Cardiac muscle cell (in vitro differentiated cells and primary cell): ENCODE measurements at regions not wholly inside any gene's neighbourhood (a gene's known extent, or its start where the extent isn't known, plus 50 kb on each side); places are given as distances from the start of the nearest gene placed in this dataset.

Source experiments
- DNase-seq, 2 donors: peaks; one replicate each; pipeline versions ENCODE4 v3.0.0 to v3.0.0-alpha.2; 2010 to 2017; ENCODE audit warnings: low read depth in 1 of 2, low spot score in 1 of 2
- H3K27ac ChIP-seq: fragments of 200-600 bp; sonication (generic); 2 replicates; pipeline ENCODE4 v1.5.1; 2016
- H3K27me3 ChIP-seq: fragments of 200-600 bp; sonication (generic); 2 replicates; pipeline ENCODE4 v1.6.0; 2016; ENCODE audit warnings: control low read depth
- H3K36me3 ChIP-seq: fragments of 200-600 bp; sonication (generic); 2 replicates; pipeline ENCODE4 v1.5.1; 2016; ENCODE audit warnings: control low read depth
- H3K4me1 ChIP-seq: fragments of 200-600 bp; sonication (generic); 2 replicates; pipeline ENCODE4 v1.8.1; 2017; ENCODE audit warnings: low read depth, mild to moderate bottlenecking, mixed run types
- H3K4me3 ChIP-seq: fragments of 200-600 bp; sonication (generic); 2 replicates; pipeline ENCODE4 v1.5.1; 2016; ENCODE audit warnings: mild to moderate bottlenecking
- H3K9me3 ChIP-seq: fragments of 200-600 bp; sonication (generic); 2 replicates; pipeline ENCODE4 v1.5.1; 2017; ENCODE audit warnings: low read depth, mild to moderate bottlenecking, control low read depth
- TF ChIP-seq, protein P1 (sequence below): IDR thresholded peaks from 2 replicates; pipeline ENCODE4 v1.5.1; 2012; ENCODE audit warnings: low read depth, mild to moderate bottlenecking, low read length

DNA sequence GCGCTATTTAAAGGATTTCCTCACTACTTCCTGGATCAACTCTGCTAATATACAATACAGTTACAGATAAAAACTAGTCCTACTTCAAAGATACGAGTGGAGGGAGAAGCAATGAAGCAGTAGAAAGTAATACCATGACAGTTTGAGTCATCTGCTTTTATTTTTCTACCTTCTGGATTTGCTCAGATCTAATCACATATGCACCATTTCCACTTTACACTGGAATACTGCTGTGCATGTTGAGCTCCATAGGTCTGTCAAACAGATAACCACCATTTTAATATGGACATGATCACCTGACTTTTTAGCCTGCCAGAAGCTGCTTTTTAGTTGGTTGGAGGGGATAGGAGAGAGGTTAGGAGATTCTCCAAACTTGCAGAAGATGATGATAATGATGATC lies 92.5 kb downstream of the MMUT start:
- no peak for DNase-seq
- H3K27me3 ChIP-seq = no peaks in the 10 kb centered on the region
- H3K9me3 ChIP-seq = no peaks in the 10 kb centered on the region
- H3K4me3 ChIP-seq = no peak overlapping the region
- H3K4me1 ChIP-seq = no peaks in the 10 kb centered on the region
- TF ChIP-seq, protein P1, sequence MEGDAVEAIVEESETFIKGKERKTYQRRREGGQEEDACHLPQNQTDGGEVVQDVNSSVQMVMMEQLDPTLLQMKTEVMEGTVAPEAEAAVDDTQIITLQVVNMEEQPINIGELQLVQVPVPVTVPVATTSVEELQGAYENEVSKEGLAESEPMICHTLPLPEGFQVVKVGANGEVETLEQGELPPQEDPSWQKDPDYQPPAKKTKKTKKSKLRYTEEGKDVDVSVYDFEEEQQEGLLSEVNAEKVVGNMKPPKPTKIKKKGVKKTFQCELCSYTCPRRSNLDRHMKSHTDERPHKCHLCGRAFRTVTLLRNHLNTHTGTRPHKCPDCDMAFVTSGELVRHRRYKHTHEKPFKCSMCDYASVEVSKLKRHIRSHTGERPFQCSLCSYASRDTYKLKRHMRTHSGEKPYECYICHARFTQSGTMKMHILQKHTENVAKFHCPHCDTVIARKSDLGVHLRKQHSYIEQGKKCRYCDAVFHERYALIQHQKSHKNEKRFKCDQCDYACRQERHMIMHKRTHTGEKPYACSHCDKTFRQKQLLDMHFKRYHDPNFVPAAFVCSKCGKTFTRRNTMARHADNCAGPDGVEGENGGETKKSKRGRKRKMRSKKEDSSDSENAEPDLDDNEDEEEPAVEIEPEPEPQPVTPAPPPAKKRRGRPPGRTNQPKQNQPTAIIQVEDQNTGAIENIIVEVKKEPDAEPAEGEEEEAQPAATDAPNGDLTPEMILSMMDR = no peak
- H3K36me3 ChIP-seq = no peaks in the 10 kb centered on the region
- H3K27ac ChIP-seq = no peak overlapping the region

GRCh38 chr6:49366539-49366938 lies 96.5 kb downstream of the MMUT start:
- H3K4me1 ChIP-seq = no peaks in the 10 kb centered on the region
- H3K9me3 ChIP-seq = no peaks in the 10 kb centered on the region
- TF ChIP-seq, protein P1 = no peak
- H3K27me3 ChIP-seq = no peaks in the 10 kb centered on the region
- no peak overlapping the region for H3K27ac ChIP-seq
- no peak for DNase-seq
- no peak overlapping the region for H3K4me3 ChIP-seq
- H3K36me3 ChIP-seq = no peaks in the 10 kb centered on the region

- Histone ChIP-seq H3K27me3 (no peaks in the 10 kb centered on the region), H3K36me3 (no peaks in the 10 kb centered on the region), H3K4me3 (no peak overlapping the region), H3K27ac (no peak overlapping the region), H3K4me1 (no peaks in the 10 kb centered on the region), H3K9me3 (no peaks in the 10 kb centered on the region)
- DNase-seq = no peak
- TF ChIP-seq, protein P1 = no peak
These were observed 114.5 kb downstream of the MMUT start for GRCh38 chr6:49348561-49348960.

DNA sequence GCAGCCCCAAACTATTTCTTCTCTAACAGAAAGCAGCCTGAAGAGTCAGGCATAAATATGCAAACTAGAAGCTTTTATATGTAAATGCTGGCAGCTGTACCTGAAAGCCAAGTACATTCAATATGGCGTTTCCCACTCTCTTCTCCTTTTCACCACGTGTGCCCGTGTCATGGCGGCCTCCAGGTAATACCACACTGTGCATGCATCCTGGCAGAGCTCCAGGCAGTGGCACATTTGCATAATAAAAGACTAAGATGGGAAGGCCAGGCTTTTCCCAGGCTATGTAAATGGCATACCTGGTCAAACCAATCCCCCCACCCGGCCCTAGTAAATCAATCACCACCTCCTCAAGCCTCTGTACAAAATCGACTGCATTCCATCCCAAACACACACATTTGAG lies 120.6 kb downstream of the MMUT start:
- no peaks in the 10 kb centered on the region for H3K36me3 ChIP-seq
- no peaks in the 10 kb centered on the region for H3K27me3 ChIP-seq
- DNase-seq = no peak
- no peak overlapping the region for H3K27ac ChIP-seq
- no peaks in the 10 kb centered on the region for H3K9me3 ChIP-seq
- no peak overlapping the region for H3K4me3 ChIP-seq
- H3K4me1 ChIP-seq = no peaks in the 10 kb centered on the region
- TF ChIP-seq, protein P1 = no peak

DNA sequence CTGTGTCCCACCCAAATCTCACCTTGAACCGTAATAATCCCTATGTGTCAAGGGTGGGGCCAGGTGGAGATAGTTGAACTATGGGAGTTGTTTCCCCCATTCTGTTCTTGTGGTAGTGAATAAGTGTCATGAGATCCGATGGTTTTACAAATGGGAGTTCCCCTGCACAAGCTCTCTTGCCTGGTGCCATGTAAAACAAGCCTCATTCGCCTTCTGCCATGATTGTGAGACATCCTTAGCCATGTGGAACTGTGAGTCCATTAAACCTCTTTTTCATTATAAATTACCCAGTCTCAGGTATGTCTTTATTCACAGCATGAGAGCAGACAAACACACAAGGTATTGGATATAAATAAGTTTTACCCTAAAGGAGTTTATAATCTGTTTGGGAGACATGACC lies 121.2 kb downstream of the MMUT start:
- Histone ChIP-seq H3K4me3 (no peak overlapping the region), H3K36me3 (no peaks in the 10 kb centered on the region), H3K9me3 (no peaks in the 10 kb centered on the region), H3K27ac (no peak overlapping the region), H3K27me3 (no peaks in the 10 kb centered on the region), H3K4me1 (no peaks in the 10 kb centered on the region)
- TF ChIP-seq, protein P1 = no peak
- DNase-seq = no peak

DNA sequence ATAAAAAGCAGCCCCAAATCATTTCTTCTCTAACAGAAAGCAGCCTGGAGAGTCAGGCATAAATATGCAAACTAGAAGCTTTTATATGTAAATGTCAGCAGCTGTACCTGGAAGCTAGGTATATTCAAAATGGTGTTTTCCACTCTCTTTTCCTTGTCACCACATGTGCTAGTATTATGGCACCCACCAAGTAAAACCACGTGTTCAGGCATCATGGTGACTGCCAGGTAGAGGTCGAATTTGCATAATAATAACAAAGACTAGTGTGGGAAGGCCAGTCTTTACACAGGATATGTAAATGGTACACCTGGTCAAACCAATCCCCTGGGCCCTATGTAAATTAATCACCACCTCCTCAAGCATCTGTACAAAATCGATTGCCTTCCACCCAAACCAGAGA lies 124.0 kb downstream of the MMUT start:
- no peaks in the 10 kb centered on the region for H3K36me3 ChIP-seq
- no peaks in the 10 kb centered on the region for H3K4me1 ChIP-seq
- no peak for DNase-seq
- H3K27me3 ChIP-seq = no peaks in the 10 kb centered on the region
- TF ChIP-seq, protein P1 = no peak
- no peaks in the 10 kb centered on the region for H3K9me3 ChIP-seq
- H3K27ac ChIP-seq = no peak overlapping the region
- H3K4me3 ChIP-seq = no peak overlapping the region
